Nephron (organoid): ENCODE measurements at regions not wholly inside any gene's neighbourhood (a gene's known extent, or its start where the extent isn't known, plus 50 kb on each side); places are given as distances from the start of the nearest gene placed in this dataset.
A peak's percentile ranks its signal among the peaks of the same experiment; 100 is the strongest.

ENCODE experiments used
- H3K27ac Mint-ChIP-seq, 3 experiments: 2 replicates each; pipeline ENCODE4 v1.8.0; 2020; ENCODE audit warnings: mixed read lengths in 3 of 3, mild to moderate bottlenecking in 2 of 3, moderate library complexity in 1 of 3
- H3K27me3 Mint-ChIP-seq: 2 replicates; pipeline ENCODE4 v1.8.0; 2021; ENCODE audit warnings: low read depth, mild to moderate bottlenecking, moderate library complexity, mixed read lengths
- H3K36me3 Mint-ChIP-seq: 2 replicates; pipeline ENCODE4 v1.8.0; 2020; ENCODE audit warnings: low read depth, mixed read lengths
- H3K4me1 Mint-ChIP-seq: 2 replicates; pipeline ENCODE4 v1.8.0; 2020; ENCODE audit warnings: mixed read lengths
- H3K4me3 Mint-ChIP-seq, 3 experiments: 2 replicates each; pipeline ENCODE4 v1.8.0; 2020; ENCODE audit warnings: mild to moderate bottlenecking in 3 of 3, mixed read lengths in 3 of 3, moderate library complexity in 2 of 3
- H3K9me3 Mint-ChIP-seq: 2 replicates; pipeline ENCODE4 v1.8.0; 2020; ENCODE audit warnings: mixed read lengths
- TF ChIP-seq, protein P1 (sequence below), 3 experiments: fragments of 200-600 bp; sonication (generic); IDR thresholded peaks; one replicate each; pipeline ENCODE4 v1.5.0; 2021; ENCODE audit warnings: antibody characterized with exemption in 3 of 3; ENCODE audit not compliant: unreplicated experiment in 3 of 3

DNA sequence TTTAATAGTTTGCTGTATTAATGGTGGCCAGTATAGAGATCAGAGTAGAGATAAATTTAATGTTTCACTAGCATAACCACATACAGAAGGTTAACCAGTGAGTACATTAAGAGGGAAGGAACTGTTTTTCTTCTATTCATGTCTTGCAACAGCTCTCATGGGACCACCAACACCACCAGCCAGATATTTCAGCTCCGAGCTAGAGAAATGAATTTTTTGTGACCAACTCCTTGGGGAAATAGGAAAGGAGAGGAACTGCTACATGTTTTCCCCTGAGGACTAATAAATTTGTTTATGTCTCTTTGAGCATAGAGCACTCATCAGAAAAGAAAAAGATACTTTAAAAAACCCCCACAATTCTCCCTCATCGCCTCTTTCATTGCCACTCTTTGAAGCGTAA lies 247.5 kb downstream of the MBNL1 start:
- no peaks in the 10 kb centered on the region for H3K4me1 Mint-ChIP-seq

DNA sequence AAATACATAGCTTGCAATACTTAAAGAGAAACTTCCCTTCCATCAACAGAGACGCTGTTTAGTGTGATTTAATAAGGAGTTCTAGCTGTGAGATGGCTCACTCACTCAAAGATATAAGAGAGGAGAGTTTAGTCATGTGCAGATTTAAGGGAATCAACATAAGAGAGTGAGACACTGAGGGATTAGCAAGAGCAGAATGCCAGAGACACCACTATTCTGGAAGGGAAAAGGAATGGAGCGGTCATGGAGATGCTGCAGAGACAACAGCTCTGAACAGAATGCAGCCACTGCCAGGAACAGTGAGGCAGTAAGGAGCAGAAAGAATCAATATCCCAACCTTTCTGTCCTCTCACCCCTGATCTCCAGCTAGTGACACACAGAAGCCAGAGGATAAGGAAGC lies 248.8 kb downstream of the MBNL1 start:
- H3K9me3 Mint-ChIP-seq, result no peaks in the 10 kb centered on the region
- H3K4me3 Mint-ChIP-seq, result no peak overlapping the region
- TF ChIP-seq, protein P1, sequence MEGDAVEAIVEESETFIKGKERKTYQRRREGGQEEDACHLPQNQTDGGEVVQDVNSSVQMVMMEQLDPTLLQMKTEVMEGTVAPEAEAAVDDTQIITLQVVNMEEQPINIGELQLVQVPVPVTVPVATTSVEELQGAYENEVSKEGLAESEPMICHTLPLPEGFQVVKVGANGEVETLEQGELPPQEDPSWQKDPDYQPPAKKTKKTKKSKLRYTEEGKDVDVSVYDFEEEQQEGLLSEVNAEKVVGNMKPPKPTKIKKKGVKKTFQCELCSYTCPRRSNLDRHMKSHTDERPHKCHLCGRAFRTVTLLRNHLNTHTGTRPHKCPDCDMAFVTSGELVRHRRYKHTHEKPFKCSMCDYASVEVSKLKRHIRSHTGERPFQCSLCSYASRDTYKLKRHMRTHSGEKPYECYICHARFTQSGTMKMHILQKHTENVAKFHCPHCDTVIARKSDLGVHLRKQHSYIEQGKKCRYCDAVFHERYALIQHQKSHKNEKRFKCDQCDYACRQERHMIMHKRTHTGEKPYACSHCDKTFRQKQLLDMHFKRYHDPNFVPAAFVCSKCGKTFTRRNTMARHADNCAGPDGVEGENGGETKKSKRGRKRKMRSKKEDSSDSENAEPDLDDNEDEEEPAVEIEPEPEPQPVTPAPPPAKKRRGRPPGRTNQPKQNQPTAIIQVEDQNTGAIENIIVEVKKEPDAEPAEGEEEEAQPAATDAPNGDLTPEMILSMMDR (IDR thresholded peaks at IDR 0.05; ENCODE audit: unreplicated experiment in 3 of 3), result no peak
- no peak overlapping the region for H3K27ac Mint-ChIP-seq
- H3K4me1 Mint-ChIP-seq, result no peaks in the 10 kb centered on the region
- no peaks in the 10 kb centered on the region for H3K27me3 Mint-ChIP-seq
- H3K36me3 Mint-ChIP-seq, result no peaks in the 10 kb centered on the region

More for the DNA sequence above, 247.5 kb downstream of the MBNL1 start:
- Mint-ChIP-seq H3K36me3 (no peaks in the 10 kb centered on the region), H3K9me3 (no peaks in the 10 kb centered on the region), H3K4me3 (no peak overlapping the region), H3K27me3 (no peaks in the 10 kb centered on the region), H3K27ac (no peak overlapping the region)
- TF ChIP-seq, protein P1 (IDR thresholded peaks at IDR 0.05; ENCODE audit: unreplicated experiment in 3 of 3), result no peak

DNA sequence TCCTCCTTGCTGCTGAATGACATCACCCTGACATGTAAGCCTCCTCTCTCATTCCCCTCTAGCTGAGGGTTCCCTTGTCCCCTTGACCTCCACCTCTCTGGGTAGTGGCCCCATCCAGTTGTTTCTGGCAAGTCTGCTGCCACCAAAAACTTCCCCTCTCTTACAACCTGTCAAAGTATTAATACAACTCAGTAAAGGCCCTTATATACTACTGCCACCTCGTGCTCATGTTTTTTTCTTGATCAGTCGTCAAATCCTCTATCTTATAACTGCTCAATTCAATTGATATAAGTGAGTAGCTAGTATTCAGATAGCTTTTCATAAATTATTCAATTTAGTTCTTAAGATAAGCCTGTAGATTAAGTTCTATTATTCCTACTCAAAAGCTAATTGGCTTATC lies 249.6 kb downstream of the MBNL1 start:
- Mint-ChIP-seq H3K4me3 (no peak overlapping the region), H3K27me3 (no peaks in the 10 kb centered on the region), H3K9me3 (no peaks in the 10 kb centered on the region), H3K4me1 (no peaks in the 10 kb centered on the region), H3K36me3 (no peaks in the 10 kb centered on the region), H3K27ac (no peak overlapping the region)
- TF ChIP-seq, protein P1 (IDR thresholded peaks at IDR 0.05; ENCODE audit: unreplicated experiment in 3 of 3), result no peak

DNA sequence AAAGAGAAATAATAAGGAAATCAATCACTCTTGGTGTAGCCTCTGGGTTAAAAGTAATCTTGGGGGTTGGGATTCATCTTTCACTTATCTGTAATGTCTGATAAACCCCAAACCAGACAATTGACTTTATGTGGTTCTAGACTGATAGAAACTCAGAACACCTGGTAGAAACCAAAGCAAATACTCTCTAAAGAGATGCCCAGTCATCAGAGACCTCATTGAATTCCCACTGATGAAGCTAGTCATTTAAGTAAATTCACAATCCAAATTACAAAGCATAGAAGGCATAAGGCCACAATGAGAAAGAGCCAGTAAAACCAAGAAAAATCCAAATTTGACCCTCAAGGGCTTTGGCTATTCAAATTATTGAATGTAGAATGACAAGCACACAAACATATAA lies 250.6 kb downstream of the MBNL1 start:
- TF ChIP-seq, protein P1 (IDR thresholded peaks at IDR 0.05; ENCODE audit: unreplicated experiment in 3 of 3), result no peak
- no peaks in the 10 kb centered on the region for H3K4me1 Mint-ChIP-seq
- no peak overlapping the region for H3K4me3 Mint-ChIP-seq
- H3K27ac Mint-ChIP-seq, result no peak overlapping the region
- H3K27me3 Mint-ChIP-seq, result no peaks in the 10 kb centered on the region
- H3K9me3 Mint-ChIP-seq, result no peaks in the 10 kb centered on the region
- H3K36me3 Mint-ChIP-seq, result no peaks in the 10 kb centered on the region

DNA sequence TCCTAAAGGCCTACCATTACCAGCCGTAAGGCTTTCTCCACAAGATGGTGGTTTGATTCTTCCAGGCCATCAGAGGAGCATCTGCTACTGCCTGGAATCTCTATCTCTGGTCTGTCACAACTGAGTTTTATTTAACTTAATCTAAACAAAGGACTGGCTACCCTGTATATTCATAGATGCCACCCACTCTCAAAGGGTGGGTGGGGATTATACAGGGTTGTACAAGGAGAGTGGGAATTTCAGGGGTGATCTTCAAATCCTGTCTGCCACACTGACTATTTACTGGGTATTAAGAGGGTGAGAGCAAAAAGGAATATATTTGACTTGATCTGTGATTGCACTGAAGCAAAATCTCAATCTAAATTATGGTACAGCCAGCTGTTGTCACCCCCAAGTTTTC lies 253.3 kb downstream of the MBNL1 start:
- TF ChIP-seq, protein P1 (IDR thresholded peaks at IDR 0.05; ENCODE audit: unreplicated experiment in 3 of 3), result no peak
- H3K27ac Mint-ChIP-seq, result no peak overlapping the region
- H3K27me3 Mint-ChIP-seq, result no peaks in the 10 kb centered on the region
- no peak overlapping the region for H3K4me3 Mint-ChIP-seq
- H3K4me1 Mint-ChIP-seq, result no peaks in the 10 kb centered on the region
- no peaks in the 10 kb centered on the region for H3K36me3 Mint-ChIP-seq
- no peaks in the 10 kb centered on the region for H3K9me3 Mint-ChIP-seq

DNA sequence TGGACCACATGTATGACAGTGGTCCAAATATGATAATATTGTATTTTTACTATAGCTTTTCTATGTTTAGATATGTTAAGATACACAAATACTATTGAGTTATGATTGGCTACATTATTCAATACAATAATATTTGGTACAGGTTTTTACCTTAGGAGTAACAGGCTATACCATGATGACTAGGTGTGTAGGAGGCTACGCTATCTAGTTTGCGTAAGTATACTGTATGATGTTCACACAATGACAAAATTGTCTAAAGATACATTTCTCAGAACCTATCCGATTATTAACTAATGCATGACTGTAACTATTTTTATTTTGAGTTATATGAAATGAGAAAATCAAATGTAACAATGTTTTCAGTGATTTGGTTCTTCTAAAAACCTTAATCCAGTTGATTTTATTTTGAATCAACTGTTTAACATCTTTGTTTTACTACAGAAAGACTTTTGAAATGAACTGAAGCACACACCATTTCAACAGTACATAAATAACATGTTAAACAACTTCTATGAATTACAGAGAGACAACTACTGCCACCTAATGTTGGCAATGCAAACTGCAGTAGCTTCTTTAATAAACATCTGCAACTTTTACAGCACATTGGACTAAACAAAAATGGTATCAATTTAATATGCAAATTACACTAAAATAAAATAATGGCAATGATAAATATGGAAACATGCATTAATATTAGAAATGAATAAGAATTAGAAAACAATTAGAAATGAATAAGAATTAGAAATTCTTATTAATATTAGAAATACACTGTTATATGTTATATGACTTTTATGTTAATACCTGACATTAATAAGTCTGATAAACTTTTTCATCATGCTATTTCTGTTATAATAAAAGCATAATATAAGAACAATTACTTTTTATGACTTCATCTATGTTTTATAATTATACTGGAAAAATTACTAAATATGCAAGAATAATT lies 255.7 kb downstream of the MBNL1 start:
- H3K27ac Mint-ChIP-seq, result no peak overlapping the region
- TF ChIP-seq, protein P1 (IDR thresholded peaks at IDR 0.05; ENCODE audit: unreplicated experiment in 3 of 3), result peak; percentile 75 to 90 (median 77)
- no peak overlapping the region for H3K4me3 Mint-ChIP-seq
- H3K36me3 Mint-ChIP-seq, result no peaks in the 10 kb centered on the region
- no peaks in the 10 kb centered on the region for H3K27me3 Mint-ChIP-seq
- no peaks in the 10 kb centered on the region for H3K4me1 Mint-ChIP-seq
- H3K9me3 Mint-ChIP-seq, result no peaks in the 10 kb centered on the region
